SK-N-SH (cell line): ENCODE measurements at regions not wholly inside any gene's neighbourhood (a gene's known extent, or its start where the extent isn't known, plus 50 kb on each side); places are given as distances from the start of the nearest gene placed in this dataset.

ENCODE experiments used
- CTCF ChIA-PET: fragments of 300-600, 350-600 bp; formaldehyde crosslinking; extraction: SDS; loops from one replicate; lab custom pipeline; 2021; lab: Yijun Ruan, JAX
- POLR2A ChIA-PET: fragments of 350-600 bp; sonication (Branson Sonifier 250); formaldehyde crosslinking; extraction: SDS; loops from one replicate; lab custom pipeline; 2020; ENCODE audit warnings: antibody characterized with exemption, inconsistent platforms; lab: Yijun Ruan, JAX
- DNase-seq: peaks from one replicate; pipeline ENCODE4 v3.0.0; 2012
- H2AFZ ChIP-seq: fragments of 200-600 bp; sonication (generic); 2 replicates; pipeline ENCODE4 v1.8.1; 2016; ENCODE audit warnings: antibody characterized with exemption, mild to moderate bottlenecking, low read depth
- H3F3A ChIP-seq: fragments of 200-600 bp; sonication (generic); replicated peaks from 2 replicates; pipeline ENCODE3; 2016; ENCODE audit warnings: antibody characterized with exemption, mild to moderate bottlenecking; ENCODE audit not compliant: insufficient read depth
- H3K27ac ChIP-seq, 2 experiments: fragments of 200-500 bp in 1 of 2; fragments of 200-600 bp in 1 of 2; sonication (Bioruptor generic) in 1 of 2; sonication (generic), shearing (Covaris generic) in 1 of 2; 2 replicates each; pipeline versions ENCODE4 v1.5.1 to v1.6.1; 2014 to 2016; ENCODE audit warnings: low read depth in 2 of 2, inconsistent platforms in 1 of 2, low read length in 1 of 2, mild to moderate bottlenecking in 1 of 2, mixed read lengths in 1 of 2
- H3K27me3 ChIP-seq: fragments of 200-600 bp; sonication (generic), shearing (Covaris generic); 2 replicates; pipeline ENCODE4 v1.6.1; 2016; ENCODE audit warnings: mixed run types; ENCODE audit not compliant: insufficient read depth
- H3K36me3 ChIP-seq, 2 experiments: fragments of 200-500 bp in 1 of 2; fragments of 200-600 bp in 1 of 2; sonication (Bioruptor generic) in 1 of 2; sonication (generic) in 1 of 2; replicated peaks in 1 of 2; 2 replicates each; pipeline versions ENCODE3 to v1.5.1; 2014 to 2016; ENCODE audit warnings: low read length in 1 of 2, mild to moderate bottlenecking in 1 of 2; ENCODE audit not compliant: insufficient read depth in 2 of 2, control insufficient read depth in 1 of 2
- H3K4me1 ChIP-seq, 2 experiments: fragments of 200-500 bp in 1 of 2; fragments of 200-600 bp in 1 of 2; sonication (Bioruptor generic) in 1 of 2; sonication (generic), shearing (Covaris generic) in 1 of 2; 2 replicates each; pipeline versions ENCODE4 v1.5.1 to v1.6.1; 2014 to 2016; ENCODE audit warnings: low read depth in 1 of 2, low read length in 1 of 2, mixed run types in 1 of 2; ENCODE audit not compliant: insufficient read depth in 2 of 2, control insufficient read depth in 1 of 2
- H3K4me2 ChIP-seq: fragments of 200-600 bp; sonication (generic), shearing (Covaris generic); 2 replicates; pipeline ENCODE4 v1.6.1; 2017; ENCODE audit warnings: mixed run types
- H3K4me3 ChIP-seq, 2 experiments: fragments of 200-500 bp in 1 of 2; fragments of 200-600 bp in 1 of 2; sonication (Bioruptor generic) in 1 of 2; sonication (generic), shearing (Covaris generic) in 1 of 2; 2 replicates each; pipeline versions ENCODE4 v1.5.1 to v1.8.1; 2014 to 2016; ENCODE audit warnings: low read depth in 2 of 2, inconsistent platforms in 1 of 2, low read length in 1 of 2, mild to moderate bottlenecking in 1 of 2, mixed read lengths in 1 of 2, moderate library complexity in 1 of 2
- H3K79me2 ChIP-seq: fragments of 200-600 bp; sonication (generic); 2 replicates; pipeline ENCODE4 v1.8.1; 2017; ENCODE audit warnings: mild to moderate bottlenecking; ENCODE audit not compliant: insufficient read depth
- H3K9ac ChIP-seq: fragments of 200-600 bp; sonication (generic); 2 replicates; pipeline ENCODE4 v1.6.1; 2017; ENCODE audit warnings: mixed run types
- H3K9me2 ChIP-seq: fragments of 200-600 bp; sonication (generic); 2 replicates; pipeline ENCODE4 v1.6.1; 2017; ENCODE audit warnings: mixed run types
- H3K9me3 ChIP-seq: fragments of 200-600 bp; sonication (generic); 2 replicates; pipeline ENCODE4 v1.6.1; 2017; ENCODE audit warnings: mixed run types, mild to moderate bottlenecking, moderate library complexity
- H4K20me1 ChIP-seq: fragments of 200-600 bp; sonication (generic); 2 replicates; pipeline ENCODE4 v1.6.1; 2017; ENCODE audit warnings: mild to moderate bottlenecking, mixed run types; ENCODE audit not compliant: insufficient read depth
- CHD2 ChIP-seq: fragments of 150-350 bp; IDR thresholded peaks from 2 replicates; pipeline ENCODE4 v1.6.1; 2018; ENCODE audit warnings: low read length; ENCODE audit not compliant: partially characterized antibody
- EZH2phosphoT487 ChIP-seq: fragments of 200-600 bp; sonication (generic); IDR thresholded peaks from 2 replicates; pipeline ENCODE4 v1.6.1; 2017; ENCODE audit warnings: low read depth, mixed run types, mild to moderate bottlenecking, antibody characterized with exemption, moderate library complexity, borderline replicate concordance
- FOXJ3 ChIP-seq: sonication (generic); formaldehyde crosslinking; IDR thresholded peaks from 2 replicates; pipeline ENCODE4 v1.5.1; 2020; ENCODE audit warnings: mild to moderate bottlenecking, missing genetic modification reagents
- GATA2 ChIP-seq: sonication (generic); formaldehyde crosslinking; IDR thresholded peaks from 2 replicates; pipeline ENCODE4 v1.5.0; 2020; ENCODE audit warnings: mild to moderate bottlenecking, missing genetic modification reagents
- NRF1 ChIP-seq: IDR thresholded peaks from 2 replicates; pipeline ENCODE4 v1.6.1; 2012; ENCODE audit warnings: low read depth, mild to moderate bottlenecking, low read length
- SIN3A ChIP-seq: IDR thresholded peaks from 2 replicates; pipeline ENCODE4 v1.6.1; 2012; ENCODE audit warnings: low read depth, mild to moderate bottlenecking, low read length, moderate library complexity, borderline replicate concordance
- SMC3 ChIP-seq: IDR thresholded peaks from 2 replicates; pipeline ENCODE4 v1.6.1; 2012; ENCODE audit warnings: low read depth, low read length, improper control_type of control experiment
- TEAD4 ChIP-seq: IDR thresholded peaks from 2 replicates; pipeline ENCODE4 v1.4.0; 2012; ENCODE audit warnings: mild to moderate bottlenecking, borderline replicate concordance; ENCODE audit not compliant: insufficient read depth
- WGBS: methylation state at CpG from one replicate; pipeline ENCODE4 v1.1.6; 2017; ENCODE audit warnings: low lambda C conversion rate; 5-methylcytosine and 5-hydroxymethylcytosine counted together
- TF ChIP-seq, protein P1 (sequence below): IDR thresholded peaks from 2 replicates; pipeline ENCODE4 v1.6.1; 2012; ENCODE audit warnings: mild to moderate bottlenecking, low read depth, low read length, moderate library complexity
- TF ChIP-seq, protein P2 (sequence below): fragments of 150-350 bp; IDR thresholded peaks from 2 replicates; pipeline ENCODE4 v1.6.1; 2017; ENCODE audit warnings: antibody characterized with exemption, low read length, low read depth, borderline replicate concordance
- TF ChIP-seq, protein P3 (sequence below): IDR thresholded peaks from 2 replicates; pipeline ENCODE4 v1.4.0; 2012; ENCODE audit warnings: low read depth, borderline replicate concordance

DNA sequence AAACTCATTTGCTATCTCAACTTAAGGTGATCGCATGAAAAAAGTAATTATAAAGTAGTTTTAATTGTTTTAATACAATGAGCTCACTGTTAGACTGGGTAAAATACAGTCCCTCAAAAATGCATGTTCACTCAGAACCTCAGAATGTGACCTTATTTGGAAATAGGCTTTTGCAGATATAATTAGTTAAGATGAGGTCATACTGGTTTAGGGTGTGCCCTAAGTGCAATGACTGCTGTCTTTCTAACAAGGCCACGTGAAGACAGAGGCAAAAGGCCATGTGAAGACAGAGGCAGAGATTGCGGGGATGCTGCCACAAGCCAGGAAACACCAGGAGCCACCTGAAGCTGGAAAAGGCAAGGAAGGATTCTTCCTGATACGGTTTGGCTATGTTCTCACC, 262.1 kb downstream of the NKX6-1 start:
- Histone ChIP-seq H3K4me2 (no peak overlapping the region), H4K20me1 (no peaks in the 10 kb centered on the region), H3K27me3 (no peaks in the 10 kb centered on the region), H3K36me3 (no peaks in the 10 kb centered on the region), H3K27ac (no peak overlapping the region), H3K9ac (no peak overlapping the region), H3K4me1 (no peaks in the 10 kb centered on the region), H3F3A (no peaks in the 10 kb centered on the region), H3K4me3 (no peak overlapping the region), H3K9me2 (no peaks in the 10 kb centered on the region), H3K9me3 (no peaks in the 10 kb centered on the region), H2AFZ (no peak overlapping the region), H3K79me2 (no peaks in the 10 kb centered on the region)
- POLR2A ChIA-PET = no interaction called here
- CTCF ChIA-PET = no interaction called here
- WGBS = 33% methylated on average over 4 of the region's 4 CpGs
- no peak for TF ChIP-seq GATA2 (CRISPR knock-in tag)
- TF ChIP-seq TEAD4 = no peak
- TF ChIP-seq, protein P1, sequence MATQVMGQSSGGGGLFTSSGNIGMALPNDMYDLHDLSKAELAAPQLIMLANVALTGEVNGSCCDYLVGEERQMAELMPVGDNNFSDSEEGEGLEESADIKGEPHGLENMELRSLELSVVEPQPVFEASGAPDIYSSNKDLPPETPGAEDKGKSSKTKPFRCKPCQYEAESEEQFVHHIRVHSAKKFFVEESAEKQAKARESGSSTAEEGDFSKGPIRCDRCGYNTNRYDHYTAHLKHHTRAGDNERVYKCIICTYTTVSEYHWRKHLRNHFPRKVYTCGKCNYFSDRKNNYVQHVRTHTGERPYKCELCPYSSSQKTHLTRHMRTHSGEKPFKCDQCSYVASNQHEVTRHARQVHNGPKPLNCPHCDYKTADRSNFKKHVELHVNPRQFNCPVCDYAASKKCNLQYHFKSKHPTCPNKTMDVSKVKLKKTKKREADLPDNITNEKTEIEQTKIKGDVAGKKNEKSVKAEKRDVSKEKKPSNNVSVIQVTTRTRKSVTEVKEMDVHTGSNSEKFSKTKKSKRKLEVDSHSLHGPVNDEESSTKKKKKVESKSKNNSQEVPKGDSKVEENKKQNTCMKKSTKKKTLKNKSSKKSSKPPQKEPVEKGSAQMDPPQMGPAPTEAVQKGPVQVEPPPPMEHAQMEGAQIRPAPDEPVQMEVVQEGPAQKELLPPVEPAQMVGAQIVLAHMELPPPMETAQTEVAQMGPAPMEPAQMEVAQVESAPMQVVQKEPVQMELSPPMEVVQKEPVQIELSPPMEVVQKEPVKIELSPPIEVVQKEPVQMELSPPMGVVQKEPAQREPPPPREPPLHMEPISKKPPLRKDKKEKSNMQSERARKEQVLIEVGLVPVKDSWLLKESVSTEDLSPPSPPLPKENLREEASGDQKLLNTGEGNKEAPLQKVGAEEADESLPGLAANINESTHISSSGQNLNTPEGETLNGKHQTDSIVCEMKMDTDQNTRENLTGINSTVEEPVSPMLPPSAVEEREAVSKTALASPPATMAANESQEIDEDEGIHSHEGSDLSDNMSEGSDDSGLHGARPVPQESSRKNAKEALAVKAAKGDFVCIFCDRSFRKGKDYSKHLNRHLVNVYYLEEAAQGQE = no peak
- no peak for TF ChIP-seq NRF1
- TF ChIP-seq CHD2 = no peak
- TF ChIP-seq EZH2phosphoT487 = no peak
- TF ChIP-seq, protein P2, sequence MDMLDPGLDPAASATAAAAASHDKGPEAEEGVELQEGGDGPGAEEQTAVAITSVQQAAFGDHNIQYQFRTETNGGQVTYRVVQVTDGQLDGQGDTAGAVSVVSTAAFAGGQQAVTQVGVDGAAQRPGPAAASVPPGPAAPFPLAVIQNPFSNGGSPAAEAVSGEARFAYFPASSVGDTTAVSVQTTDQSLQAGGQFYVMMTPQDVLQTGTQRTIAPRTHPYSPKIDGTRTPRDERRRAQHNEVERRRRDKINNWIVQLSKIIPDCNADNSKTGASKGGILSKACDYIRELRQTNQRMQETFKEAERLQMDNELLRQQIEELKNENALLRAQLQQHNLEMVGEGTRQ = no peak
- TF ChIP-seq, protein P3, sequence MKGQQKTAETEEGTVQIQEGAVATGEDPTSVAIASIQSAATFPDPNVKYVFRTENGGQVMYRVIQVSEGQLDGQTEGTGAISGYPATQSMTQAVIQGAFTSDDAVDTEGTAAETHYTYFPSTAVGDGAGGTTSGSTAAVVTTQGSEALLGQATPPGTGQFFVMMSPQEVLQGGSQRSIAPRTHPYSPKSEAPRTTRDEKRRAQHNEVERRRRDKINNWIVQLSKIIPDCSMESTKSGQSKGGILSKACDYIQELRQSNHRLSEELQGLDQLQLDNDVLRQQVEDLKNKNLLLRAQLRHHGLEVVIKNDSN = no peak
- TF ChIP-seq SMC3 = no peak
- no peak for TF ChIP-seq SIN3A
- TF ChIP-seq FOXJ3 = no peak
- DNase-seq = no peak
